ENCODE measurements at regions not wholly inside any gene's neighbourhood (a gene's known extent, or its start where the extent isn't known, plus 50 kb on each side); places are given as distances from the start of the nearest gene placed in this dataset.

- no peak for TF ChIP-seq POLR2AphosphoS5 (IDR thresholded peaks at IDR 0.05; ENCODE audit: low read depth, low read length)
- TF ChIP-seq, protein P1, sequence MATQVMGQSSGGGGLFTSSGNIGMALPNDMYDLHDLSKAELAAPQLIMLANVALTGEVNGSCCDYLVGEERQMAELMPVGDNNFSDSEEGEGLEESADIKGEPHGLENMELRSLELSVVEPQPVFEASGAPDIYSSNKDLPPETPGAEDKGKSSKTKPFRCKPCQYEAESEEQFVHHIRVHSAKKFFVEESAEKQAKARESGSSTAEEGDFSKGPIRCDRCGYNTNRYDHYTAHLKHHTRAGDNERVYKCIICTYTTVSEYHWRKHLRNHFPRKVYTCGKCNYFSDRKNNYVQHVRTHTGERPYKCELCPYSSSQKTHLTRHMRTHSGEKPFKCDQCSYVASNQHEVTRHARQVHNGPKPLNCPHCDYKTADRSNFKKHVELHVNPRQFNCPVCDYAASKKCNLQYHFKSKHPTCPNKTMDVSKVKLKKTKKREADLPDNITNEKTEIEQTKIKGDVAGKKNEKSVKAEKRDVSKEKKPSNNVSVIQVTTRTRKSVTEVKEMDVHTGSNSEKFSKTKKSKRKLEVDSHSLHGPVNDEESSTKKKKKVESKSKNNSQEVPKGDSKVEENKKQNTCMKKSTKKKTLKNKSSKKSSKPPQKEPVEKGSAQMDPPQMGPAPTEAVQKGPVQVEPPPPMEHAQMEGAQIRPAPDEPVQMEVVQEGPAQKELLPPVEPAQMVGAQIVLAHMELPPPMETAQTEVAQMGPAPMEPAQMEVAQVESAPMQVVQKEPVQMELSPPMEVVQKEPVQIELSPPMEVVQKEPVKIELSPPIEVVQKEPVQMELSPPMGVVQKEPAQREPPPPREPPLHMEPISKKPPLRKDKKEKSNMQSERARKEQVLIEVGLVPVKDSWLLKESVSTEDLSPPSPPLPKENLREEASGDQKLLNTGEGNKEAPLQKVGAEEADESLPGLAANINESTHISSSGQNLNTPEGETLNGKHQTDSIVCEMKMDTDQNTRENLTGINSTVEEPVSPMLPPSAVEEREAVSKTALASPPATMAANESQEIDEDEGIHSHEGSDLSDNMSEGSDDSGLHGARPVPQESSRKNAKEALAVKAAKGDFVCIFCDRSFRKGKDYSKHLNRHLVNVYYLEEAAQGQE (IDR thresholded peaks at IDR 0.05; ENCODE audit: insufficient read depth in 1 of 2, low read depth in 2 of 2, low read length in 2 of 2) = no peak
Observed at GRCh38 chr13:33742321-33742720, 75.6 kb upstream of the RFC3 start.
